SK-N-DZ (cell line): ENCODE measurements at regions not wholly inside any gene's neighbourhood (a gene's known extent, or its start where the extent isn't known, plus 50 kb on each side); places are given as distances from the start of the nearest gene placed in this dataset.
"Not testable (repeated sequence)": the region's sequence is repeated elsewhere in the genome, so short reads cannot be mapped to it uniquely, and the experiment has no call there.

Source experiments
- DNase-seq: peaks from one replicate; pipeline ENCODE4 v3.0.0-alpha.2; 2015; ENCODE audit warnings: low spot score

GRCh38 chr15:79602731-79603130 is 170.6 kb downstream of the MINAR1 start:
- DNase-seq, result no peak

GRCh38 chr15:79606831-79607355 is 174.8 kb downstream of the MINAR1 start:
- no peak for DNase-seq

- no peak for DNase-seq
Measured at GRCh38 chr15:79608066-79608864, 176.1 kb downstream of the MINAR1 start.

GRCh38 chr15:79609506-79609905 is 177.4 kb downstream of the MINAR1 start:
- no peak for DNase-seq

- DNase-seq, result no peak
Measured at GRCh38 chr15:79610021-79610420, 177.9 kb downstream of the MINAR1 start.

GRCh38 chr15:79615754-79616153 is 183.6 kb downstream of the MINAR1 start:
- no peak for DNase-seq

GRCh38 chr15:79617071-79617470 is 184.9 kb downstream of the MINAR1 start:
- no peak for DNase-seq

GRCh38 chr15:79620112-79620857 is 188.1 kb downstream of the MINAR1 start:
- DNase-seq, result no peak

GRCh38 chr15:79621805-79622204 is 189.7 kb downstream of the MINAR1 start:
- DNase-seq, result not testable (repeated sequence)

- DNase-seq, result no peak
Measured at GRCh38 chr15:79623488-79623887, 191.4 kb downstream of the MINAR1 start.

- no peak for DNase-seq
Measured at GRCh38 chr15:79629687-79630086, 197.6 kb downstream of the MINAR1 start.

- DNase-seq, result no peak
Measured at GRCh38 chr15:79632457-79632856, 200.3 kb downstream of the MINAR1 start.

GRCh38 chr15:79635149-79635771 is 203.1 kb downstream of the MINAR1 start:
- no peak for DNase-seq

GRCh38 chr15:79635897-79636561 is 203.9 kb downstream of the MINAR1 start:
- no peak for DNase-seq

- no peak for DNase-seq
Measured at GRCh38 chr15:79640206-79640605, 208.1 kb downstream of the MINAR1 start.

- DNase-seq, result no peak
Measured at GRCh38 chr15:79641841-79642240, 209.7 kb downstream of the MINAR1 start.

- no peak for DNase-seq
Measured at GRCh38 chr15:79643393-79643792, 211.3 kb downstream of the MINAR1 start.

- DNase-seq, result no peak
Measured at GRCh38 chr15:79644091-79644490, 212.0 kb downstream of the MINAR1 start.

- DNase-seq, result not testable (repeated sequence)
Measured at GRCh38 chr15:79652972-79653371, 220.8 kb downstream of the MINAR1 start.

- no peak for DNase-seq
Measured at GRCh38 chr15:79653533-79653932, 221.4 kb downstream of the MINAR1 start.

GRCh38 chr15:79656151-79657000 is 224.2 kb downstream of the MINAR1 start:
- DNase-seq, result no peak
